Activated CD4-positive, alpha-beta memory T cell treated with anti-CD3 and anti-CD28 coated beads, Interleukin-2, amount 10 ng/mL, durations not matched to agents 7 days and 5 days (primary cell): ENCODE measurements at regions not wholly inside any gene's neighbourhood (a gene's known extent, or its start where the extent isn't known, plus 50 kb on each side); places are given as distances from the start of the nearest gene placed in this dataset.

Source experiments
- CTCF ChIA-PET: fragments of 350-600 bp; sonication (Branson Sonifier 250); formaldehyde crosslinking; loops from one replicate; lab custom pipeline; 2021; ENCODE audit warnings: antibody characterized with exemption, inconsistent platforms; lab: Charles Lee
- POLR2A ChIA-PET: fragments of 350-600 bp; sonication (Branson Sonifier 250); formaldehyde crosslinking; loops from one replicate; lab custom pipeline; 2021; ENCODE audit warnings: antibody characterized with exemption; lab: Charles Lee
- DNase-seq: peaks from one replicate; pipeline ENCODE4 v3.0.0-alpha.2; 2020
- H3K27ac Mint-ChIP-seq: one replicate; pipeline ENCODE4 v1.8.0; 2021; ENCODE audit warnings: mild to moderate bottlenecking, mixed read lengths
- H3K27me3 Mint-ChIP-seq: one replicate; pipeline ENCODE4 v1.8.0; 2021; ENCODE audit warnings: mixed read lengths
- H3K36me3 Mint-ChIP-seq: one replicate; pipeline ENCODE4 v1.8.0; 2021; ENCODE audit warnings: low read depth, mixed read lengths
- H3K4me1 Mint-ChIP-seq: one replicate; pipeline ENCODE4 v1.8.0; 2021; ENCODE audit warnings: mixed read lengths
- H3K4me3 Mint-ChIP-seq: one replicate; pipeline ENCODE4 v1.8.0; 2021; ENCODE audit warnings: mild to moderate bottlenecking, mixed read lengths
- H3K9me3 Mint-ChIP-seq: one replicate; pipeline ENCODE4 v1.8.0; 2021; ENCODE audit warnings: mixed read lengths

DNA sequence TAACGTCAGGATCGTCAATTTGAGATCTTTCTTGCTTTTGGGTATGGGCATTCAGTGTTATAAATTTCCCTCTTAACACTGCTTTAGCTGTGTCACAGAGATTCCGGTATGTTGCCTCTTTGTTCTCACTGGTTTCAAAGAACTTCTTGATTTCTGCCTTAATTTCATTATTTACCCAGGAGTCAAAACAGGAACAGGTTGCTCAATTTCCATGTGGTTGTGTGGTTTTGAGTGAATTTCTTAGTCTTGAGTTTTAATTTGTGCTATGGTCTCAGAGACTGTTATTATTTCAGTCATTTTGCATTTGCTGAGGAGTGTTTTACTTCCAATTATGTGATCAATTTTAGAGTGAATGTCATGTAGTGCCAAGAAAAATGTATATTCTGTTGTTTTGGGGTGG lies 153.1 kb downstream of the PCDH17 start:
- no peaks in the 10 kb centered on the region for H3K36me3 Mint-ChIP-seq

DNA sequence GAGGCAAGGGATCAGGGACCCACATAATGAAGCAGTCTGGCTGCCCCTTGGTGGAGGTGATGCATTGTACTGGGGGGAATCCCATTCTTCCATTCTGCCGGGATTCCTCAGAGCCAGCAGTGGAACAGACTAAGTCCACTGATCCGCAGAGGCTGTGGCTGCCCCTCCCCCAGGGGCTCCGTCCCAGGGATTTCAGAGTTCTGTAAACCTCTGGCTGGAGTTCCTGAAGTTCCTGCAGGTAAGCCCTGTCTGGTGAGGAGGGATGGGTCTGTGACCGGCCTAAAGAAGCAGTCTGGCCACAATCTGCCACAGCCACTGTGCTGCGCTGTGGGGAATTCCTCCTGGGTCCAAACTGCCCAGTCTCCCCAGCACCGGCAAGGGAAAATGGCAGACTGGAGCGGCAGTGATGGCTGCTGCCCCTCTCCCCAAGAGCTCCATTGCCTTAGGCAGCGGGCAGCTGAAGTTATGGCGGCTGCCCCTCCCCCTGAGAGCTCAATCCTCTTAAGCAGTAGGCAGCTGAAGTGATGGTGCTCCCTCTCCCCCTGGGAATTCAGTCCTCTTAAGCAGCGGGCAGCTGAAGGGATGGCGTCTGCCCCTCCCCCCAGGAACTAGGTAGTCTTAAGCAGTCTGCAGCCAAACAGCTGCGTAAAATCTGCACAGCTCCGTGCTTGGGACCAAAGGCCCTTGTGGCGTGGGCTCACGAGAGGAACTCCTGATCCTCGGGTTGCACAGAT lies 155.7 kb downstream of the PCDH17 start:
- no peak overlapping the region for H3K27ac Mint-ChIP-seq
- CTCF ChIA-PET = no interaction called here
- H3K4me1 Mint-ChIP-seq = no peaks in the 10 kb centered on the region
- H3K9me3 Mint-ChIP-seq = peaks cover 8% of the 10 kb centered on the region
- H3K4me3 Mint-ChIP-seq = no peak overlapping the region
- DNase-seq = no peak
- no peaks in the 10 kb centered on the region for H3K27me3 Mint-ChIP-seq
- POLR2A ChIA-PET = no interaction called here
- H3K36me3 Mint-ChIP-seq = no peaks in the 10 kb centered on the region

More for the DNA sequence above, 153.1 kb downstream of the PCDH17 start:
- Mint-ChIP-seq H3K27me3 (no peaks in the 10 kb centered on the region), H3K9me3 (peaks cover 8% of the 10 kb centered on the region), H3K4me1 (no peaks in the 10 kb centered on the region), H3K27ac (no peak overlapping the region), H3K4me3 (no peak overlapping the region)
- POLR2A ChIA-PET = no interaction called here
- no peak for DNase-seq
- CTCF ChIA-PET = no interaction called here

DNA sequence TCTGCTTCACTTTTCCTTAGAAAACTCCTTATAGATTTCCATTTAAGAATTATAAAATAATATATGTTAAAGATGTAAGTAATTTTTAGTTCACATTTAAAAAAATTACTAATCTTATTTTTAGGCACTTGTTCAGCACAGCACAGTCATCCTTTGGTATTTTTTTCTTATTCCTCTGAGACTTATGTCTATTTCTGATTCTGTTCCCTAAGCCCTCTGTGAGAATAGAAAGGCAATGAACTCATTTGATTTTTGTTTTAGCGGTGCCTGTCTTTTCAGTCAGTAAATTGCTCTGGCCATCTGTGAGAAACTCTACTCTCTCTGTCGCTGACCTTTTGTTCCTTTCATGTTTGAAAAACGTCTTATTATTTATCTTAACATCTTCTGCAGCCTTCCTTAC lies 168.1 kb downstream of the PCDH17 start:
- Mint-ChIP-seq H3K27me3 (no peaks in the 10 kb centered on the region), H3K4me1 (no peaks in the 10 kb centered on the region), H3K36me3 (no peaks in the 10 kb centered on the region), H3K27ac (no peak overlapping the region), H3K9me3 (no peaks in the 10 kb centered on the region), H3K4me3 (no peak overlapping the region)
- DNase-seq = no peak
- POLR2A ChIA-PET = no interaction called here
- CTCF ChIA-PET = interaction anchor here (0.7 kb wide), 1 partner anchor 8 kb away, joined by 3 read pairs; no protein-coding TSS in a partner anchor

DNA sequence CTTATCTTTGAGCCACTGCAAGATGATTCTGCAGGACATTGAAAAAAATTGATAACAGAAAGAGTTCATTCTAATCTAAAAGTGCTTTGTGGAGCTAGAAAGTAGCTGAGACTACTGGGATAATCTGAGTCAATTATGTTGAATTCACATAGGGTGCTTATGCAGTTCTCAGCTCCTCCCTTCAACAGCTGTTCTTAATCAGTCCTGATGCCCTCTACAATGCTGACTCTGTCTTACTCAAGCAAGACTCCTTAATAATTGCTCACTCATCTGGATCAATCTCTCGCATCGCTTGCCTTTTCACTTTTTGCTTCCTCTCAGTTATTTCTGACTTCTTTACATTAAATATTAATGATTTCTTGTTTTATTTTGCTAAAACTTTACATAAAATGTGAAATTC lies 182.1 kb downstream of the PCDH17 start:
- no peaks in the 10 kb centered on the region for H3K36me3 Mint-ChIP-seq
- H3K27me3 Mint-ChIP-seq = no peaks in the 10 kb centered on the region
- no peak for DNase-seq
- no peak overlapping the region for H3K4me3 Mint-ChIP-seq
- CTCF ChIA-PET = no interaction called here
- peaks cover 6% of the 10 kb centered on the region for H3K9me3 Mint-ChIP-seq
- POLR2A ChIA-PET = no interaction called here
- H3K27ac Mint-ChIP-seq = no peak overlapping the region
- no peaks in the 10 kb centered on the region for H3K4me1 Mint-ChIP-seq

DNA sequence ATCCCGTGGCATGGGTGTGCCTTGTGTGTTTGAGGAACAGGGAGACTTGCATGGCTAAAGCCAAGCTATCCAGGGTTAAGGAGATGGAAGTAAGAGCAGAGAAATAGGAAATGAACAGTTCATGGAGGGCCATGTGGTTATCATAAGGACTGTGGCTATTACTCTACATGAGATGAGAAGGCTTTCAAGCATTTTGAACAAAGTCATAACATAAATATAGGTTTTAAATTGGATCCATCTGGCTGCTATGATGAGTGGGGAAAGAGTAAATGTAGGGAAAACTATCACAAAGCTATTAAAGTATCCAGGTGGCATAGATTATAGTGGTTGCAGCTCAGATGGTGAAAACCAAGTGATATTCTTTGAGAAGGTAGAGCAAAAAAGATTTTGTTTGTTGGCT lies 184.1 kb downstream of the PCDH17 start:
- H3K27ac Mint-ChIP-seq = no peak overlapping the region

DNA sequence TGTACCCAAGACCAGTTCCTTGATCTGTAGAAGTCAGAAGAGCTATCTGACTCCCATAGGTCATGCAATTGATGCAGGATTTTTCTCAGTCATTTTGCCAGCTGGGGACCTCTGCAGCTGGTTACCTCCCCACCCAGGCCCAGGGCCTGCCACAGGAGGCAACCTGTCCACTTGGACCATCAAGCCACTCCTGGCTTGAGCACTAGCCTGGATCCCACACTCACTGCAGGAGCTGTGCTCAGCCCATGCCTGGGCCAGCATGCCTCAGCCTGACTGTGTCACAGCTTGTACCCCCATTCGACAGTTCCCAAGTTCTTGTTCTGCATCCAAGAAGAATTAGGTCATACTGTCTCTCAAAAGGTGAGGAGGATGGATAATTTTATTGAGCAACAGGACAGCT lies 189.4 kb downstream of the PCDH17 start:
- POLR2A ChIA-PET = no interaction called here
- CTCF ChIA-PET = no interaction called here
- Mint-ChIP-seq H3K9me3 (peaks cover 6% of the 10 kb centered on the region), H3K27me3 (no peaks in the 10 kb centered on the region), H3K4me1 (no peaks in the 10 kb centered on the region), H3K27ac (no peak overlapping the region), H3K4me3 (no peak overlapping the region), H3K36me3 (no peaks in the 10 kb centered on the region)
- no peak for DNase-seq

More for the DNA sequence above, 184.1 kb downstream of the PCDH17 start:
- no peak overlapping the region for H3K4me3 Mint-ChIP-seq
- H3K36me3 Mint-ChIP-seq = no peaks in the 10 kb centered on the region
- H3K9me3 Mint-ChIP-seq = peaks cover 6% of the 10 kb centered on the region
- no peaks in the 10 kb centered on the region for H3K4me1 Mint-ChIP-seq
- no peak for DNase-seq
- POLR2A ChIA-PET = no interaction called here
- CTCF ChIA-PET = no interaction called here
- no peaks in the 10 kb centered on the region for H3K27me3 Mint-ChIP-seq

DNA sequence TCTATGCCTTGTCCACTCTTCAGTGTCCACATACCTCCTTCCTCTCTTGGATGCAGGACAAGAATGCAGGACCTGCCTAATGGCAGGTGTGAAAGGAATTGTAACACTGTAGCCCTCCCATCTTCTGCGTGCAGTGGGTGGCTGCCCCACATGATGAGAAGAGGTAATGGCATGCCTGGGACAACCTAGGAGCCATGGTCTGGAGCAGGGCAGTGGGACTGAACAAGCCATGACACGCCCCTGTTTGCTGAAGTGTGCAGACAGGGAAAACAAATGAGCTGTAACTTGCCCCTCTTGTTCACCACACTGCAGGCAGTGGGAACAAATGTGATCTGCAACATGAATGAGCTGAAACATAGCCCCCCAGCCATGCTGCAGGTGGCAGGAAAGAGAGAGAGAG lies 192.2 kb downstream of the PCDH17 start:
- Mint-ChIP-seq H3K27me3 (no peaks in the 10 kb centered on the region), H3K9me3 (peaks cover 4% of the 10 kb centered on the region), H3K36me3 (no peaks in the 10 kb centered on the region), H3K4me3 (no peak overlapping the region), H3K4me1 (no peaks in the 10 kb centered on the region), H3K27ac (no peak overlapping the region)
- no peak for DNase-seq
- ChIA-PET POLR2A (no interaction called here), CTCF (no interaction called here)

DNA sequence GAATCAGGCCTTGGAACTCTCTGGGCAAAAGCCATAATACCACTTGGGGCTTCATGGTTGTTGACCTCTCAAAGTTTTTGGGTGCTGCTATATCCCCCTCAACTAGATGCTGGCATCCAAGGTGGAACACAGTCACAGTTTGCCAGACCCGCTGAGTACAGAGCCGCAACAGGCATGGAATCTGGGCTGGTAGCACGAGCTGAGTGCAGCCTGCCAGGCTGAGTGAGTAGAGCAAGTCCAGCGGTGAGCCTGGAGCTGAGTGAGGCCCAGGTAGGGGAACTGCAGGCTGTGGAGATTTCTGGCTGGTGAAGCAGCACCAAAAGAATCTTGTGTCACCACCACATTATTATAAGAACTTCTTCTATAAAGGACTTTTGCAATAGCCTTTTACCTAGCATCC lies 192.6 kb downstream of the PCDH17 start:
- no peaks in the 10 kb centered on the region for H3K4me1 Mint-ChIP-seq
- H3K27me3 Mint-ChIP-seq = no peaks in the 10 kb centered on the region
- H3K36me3 Mint-ChIP-seq = no peaks in the 10 kb centered on the region
- no peak for DNase-seq
- H3K27ac Mint-ChIP-seq = no peak overlapping the region
- CTCF ChIA-PET = no interaction called here
- peaks cover 4% of the 10 kb centered on the region for H3K9me3 Mint-ChIP-seq
- H3K4me3 Mint-ChIP-seq = no peak overlapping the region
- POLR2A ChIA-PET = no interaction called here

DNA sequence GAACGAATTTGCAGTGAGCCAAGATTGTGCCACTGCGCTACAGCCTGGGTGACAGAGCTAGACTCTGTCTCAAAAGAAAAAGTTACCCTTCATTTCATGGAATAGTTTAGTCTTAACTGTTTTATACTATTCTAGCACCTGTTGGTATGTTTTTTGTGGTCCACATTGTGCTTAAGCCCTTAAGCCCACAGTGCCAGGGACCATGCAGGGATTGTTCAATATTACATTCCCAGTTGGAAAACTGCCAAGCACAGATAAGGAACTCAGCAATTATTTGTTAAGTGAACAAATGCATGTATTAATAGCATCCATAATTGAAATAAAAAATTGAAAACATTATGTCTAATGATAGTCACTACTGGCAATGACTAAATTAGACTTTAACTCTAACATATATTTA lies 193.5 kb downstream of the PCDH17 start:
- H3K9me3 Mint-ChIP-seq = peaks cover 4% of the 10 kb centered on the region
- H3K4me1 Mint-ChIP-seq = no peaks in the 10 kb centered on the region
- CTCF ChIA-PET = no interaction called here
- H3K4me3 Mint-ChIP-seq = no peak overlapping the region
- H3K27me3 Mint-ChIP-seq = no peaks in the 10 kb centered on the region
- no peak overlapping the region for H3K27ac Mint-ChIP-seq
- H3K36me3 Mint-ChIP-seq = no peaks in the 10 kb centered on the region
- POLR2A ChIA-PET = no interaction called here
- DNase-seq = no peak

DNA sequence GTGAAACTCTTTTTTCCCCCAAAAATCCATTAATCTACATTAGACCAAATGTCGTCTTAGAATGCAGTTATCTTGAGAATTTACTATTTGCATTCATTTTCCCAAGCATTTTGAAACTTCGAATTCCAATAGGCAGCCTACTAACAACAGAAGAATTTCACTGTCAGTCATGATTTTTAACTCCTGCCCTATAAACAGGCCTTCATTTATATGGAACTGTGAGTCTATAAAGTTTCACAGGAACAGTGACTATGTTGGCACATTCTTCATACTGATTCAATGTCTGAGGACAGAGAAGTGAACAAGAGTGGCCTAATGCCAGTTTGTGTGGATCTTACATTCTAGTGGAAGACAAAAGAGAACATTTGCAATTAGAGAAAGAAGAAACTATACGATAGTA lies 198.0 kb downstream of the PCDH17 start:
- CTCF ChIA-PET = no interaction called here
- no peak for DNase-seq
- H3K4me1 Mint-ChIP-seq = no peaks in the 10 kb centered on the region
- no peak overlapping the region for H3K27ac Mint-ChIP-seq
- no peaks in the 10 kb centered on the region for H3K27me3 Mint-ChIP-seq
- H3K36me3 Mint-ChIP-seq = no peaks in the 10 kb centered on the region
- peaks cover 8% of the 10 kb centered on the region for H3K9me3 Mint-ChIP-seq
- POLR2A ChIA-PET = no interaction called here
- no peak overlapping the region for H3K4me3 Mint-ChIP-seq

DNA sequence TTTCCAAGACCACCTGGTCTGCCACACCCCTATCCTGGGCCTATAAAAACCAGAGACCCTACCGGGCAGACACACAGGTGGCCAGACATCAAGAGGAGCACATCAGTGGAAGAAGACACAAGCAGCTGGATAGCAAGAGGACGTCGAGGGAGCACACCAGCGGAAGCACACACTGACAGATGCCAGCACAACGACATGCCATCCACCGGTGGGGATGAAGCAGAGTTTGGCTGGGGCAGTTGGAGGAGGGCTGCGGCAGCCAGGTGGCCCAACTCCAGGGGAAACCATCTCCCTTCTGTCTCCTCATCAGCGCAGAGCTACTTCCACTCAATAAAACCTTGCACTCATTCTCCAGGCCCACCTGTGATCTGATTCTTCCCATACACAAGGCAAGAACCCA lies 200.6 kb downstream of the PCDH17 start:
- no peak for DNase-seq
- Mint-ChIP-seq H3K27ac (no peak overlapping the region), H3K36me3 (no peaks in the 10 kb centered on the region), H3K27me3 (no peaks in the 10 kb centered on the region), H3K4me3 (no peak overlapping the region), H3K4me1 (no peaks in the 10 kb centered on the region), H3K9me3 (peaks cover 7% of the 10 kb centered on the region)
- CTCF ChIA-PET = no interaction called here
- POLR2A ChIA-PET = no interaction called here

DNA sequence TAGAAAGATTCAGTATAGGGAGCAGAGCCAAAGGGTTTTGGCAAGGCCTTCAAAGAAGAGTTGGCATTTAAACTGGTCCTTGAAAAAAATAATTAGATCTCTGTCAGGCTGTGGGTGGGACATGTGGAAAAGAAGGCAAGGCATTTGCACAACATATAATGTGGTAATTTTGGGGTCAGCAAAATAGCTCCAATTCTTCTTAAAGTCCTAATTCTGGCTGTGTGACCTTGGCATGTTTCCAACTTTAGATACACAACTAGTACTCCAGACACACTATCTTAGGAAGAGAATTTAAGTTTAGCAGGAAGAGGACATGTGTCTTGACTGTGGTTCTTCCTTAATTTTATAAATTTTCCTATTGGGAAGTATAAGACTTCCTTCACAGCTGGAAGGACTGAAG lies 206.3 kb downstream of the PCDH17 start:
- no peaks in the 10 kb centered on the region for H3K4me1 Mint-ChIP-seq
- H3K4me3 Mint-ChIP-seq = no peak overlapping the region
- no peaks in the 10 kb centered on the region for H3K36me3 Mint-ChIP-seq
- H3K27me3 Mint-ChIP-seq = no peaks in the 10 kb centered on the region
- no peak for DNase-seq
- CTCF ChIA-PET = no interaction called here
- no peak overlapping the region for H3K27ac Mint-ChIP-seq
- POLR2A ChIA-PET = no interaction called here
- peaks cover 7% of the 10 kb centered on the region for H3K9me3 Mint-ChIP-seq

DNA sequence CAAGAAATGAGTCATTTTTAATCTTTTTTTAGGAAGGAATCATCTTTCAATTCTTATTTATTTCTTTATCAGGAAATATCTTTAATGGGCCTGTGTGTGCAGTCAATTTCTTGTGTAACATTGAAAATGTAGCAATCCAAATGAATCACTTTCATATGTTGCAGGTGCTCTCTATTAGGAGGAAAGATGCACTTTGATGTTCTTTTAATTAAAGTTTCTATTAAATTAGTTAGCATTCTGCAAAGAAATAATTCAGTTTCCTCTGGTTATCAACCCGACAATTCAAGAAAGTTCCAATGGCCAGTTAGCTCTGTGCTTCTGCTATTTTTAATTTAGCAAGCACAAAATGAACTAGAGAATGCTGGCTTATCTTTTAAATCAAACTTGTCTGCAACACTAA lies 212.0 kb downstream of the PCDH17 start:
- Mint-ChIP-seq H3K4me3 (no peak overlapping the region), H3K27me3 (no peaks in the 10 kb centered on the region), H3K36me3 (no peaks in the 10 kb centered on the region), H3K9me3 (peaks cover 23% of the 10 kb centered on the region), H3K4me1 (no peaks in the 10 kb centered on the region), H3K27ac (no peak overlapping the region)
- ChIA-PET POLR2A (no interaction called here), CTCF (no interaction called here)
- DNase-seq = no peak

DNA sequence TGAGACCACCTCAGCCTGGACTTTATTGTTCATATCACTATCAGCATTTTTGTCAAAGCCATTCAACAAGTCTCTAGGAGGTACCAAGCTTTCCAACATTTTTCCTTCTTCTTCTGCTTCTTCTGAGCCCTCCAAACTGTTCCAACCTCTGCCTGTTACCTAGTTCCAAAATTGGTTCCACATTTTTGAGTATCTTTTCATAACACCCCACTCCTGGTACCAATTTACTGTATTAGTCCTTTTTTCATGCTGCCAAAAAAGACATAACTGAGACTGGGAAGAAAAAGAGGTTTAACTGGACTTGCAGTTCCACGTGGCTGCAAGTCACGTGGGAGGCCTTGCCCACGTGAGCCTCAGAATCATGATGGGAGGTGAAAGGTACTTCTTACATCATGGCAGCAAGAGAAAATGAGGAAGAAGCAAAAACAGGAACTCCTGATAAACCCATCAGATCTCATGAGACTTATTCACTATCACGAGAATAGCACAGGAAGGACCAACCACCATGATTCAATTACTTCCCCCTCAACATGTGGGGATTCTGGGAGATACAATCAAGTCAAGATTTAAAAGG lies 215.1 kb downstream of the PCDH17 start:
- H3K9me3 Mint-ChIP-seq = peaks cover 27% of the 10 kb centered on the region
- H3K4me3 Mint-ChIP-seq = no peak overlapping the region
- no peak overlapping the region for H3K27ac Mint-ChIP-seq
- H3K27me3 Mint-ChIP-seq = no peaks in the 10 kb centered on the region
- CTCF ChIA-PET = no interaction called here
- no peak for DNase-seq
- H3K4me1 Mint-ChIP-seq = no peaks in the 10 kb centered on the region
- POLR2A ChIA-PET = no interaction called here
- H3K36me3 Mint-ChIP-seq = no peaks in the 10 kb centered on the region
